ENCODE measurements at regions not wholly inside any gene's neighbourhood (a gene's known extent, or its start where the extent isn't known, plus 50 kb on each side); places are given as distances from the start of the nearest gene placed in this dataset.

- no peak for ATAC-seq
- TF ChIP-seq TOX (CRISPR knock-in tag; IDR thresholded peaks at IDR 0.05; ENCODE audit: borderline replicate concordance) (no peak), ZNF8 (CRISPR knock-in tag; IDR thresholded peaks at IDR 0.05) (no peak)
Measured at GRCh38 chr16:75861311-75862097, 135.2 kb upstream of the CPHXL start.

GRCh38 chr16:75862098-75862386, 135.8 kb upstream of the CPHXL start:
- TF ChIP-seq GLIS3 (CRISPR knock-in tag; IDR thresholded peaks at IDR 0.05): no peak
- no peak for TF ChIP-seq CREB5 (CRISPR knock-in tag; IDR thresholded peaks at IDR 0.05; ENCODE audit: low read depth)
- TF ChIP-seq SNAI2 (CRISPR knock-in tag; IDR thresholded peaks at IDR 0.05): no peak
- no peak for TF ChIP-seq TCF4 (CRISPR knock-in tag; IDR thresholded peaks at IDR 0.05; ENCODE audit: borderline replicate concordance)
- TF ChIP-seq ZFP3 (CRISPR knock-in tag; IDR thresholded peaks at IDR 0.05): no peak
- no peak for TF ChIP-seq RARB (CRISPR knock-in tag; IDR thresholded peaks at IDR 0.05)
- TF ChIP-seq ZC3H10 (CRISPR knock-in tag; IDR thresholded peaks at IDR 0.05): no peak
- TF ChIP-seq CSRNP3 (CRISPR knock-in tag; IDR thresholded peaks at IDR 0.05): no peak
- TF ChIP-seq ZNF8 (CRISPR knock-in tag; IDR thresholded peaks at IDR 0.05): no peak
- TF ChIP-seq PATZ1 (CRISPR knock-in tag; IDR thresholded peaks at IDR 0.05; ENCODE audit: borderline replicate concordance): no peak
- no peak for TF ChIP-seq BACH2 (CRISPR knock-in tag; IDR thresholded peaks at IDR 0.05; ENCODE audit: borderline replicate concordance)
- no peak for TF ChIP-seq POU6F1 (CRISPR knock-in tag; IDR thresholded peaks at IDR 0.05; ENCODE audit: borderline replicate concordance, low read depth)
- TF ChIP-seq ARNTL (CRISPR knock-in tag; IDR thresholded peaks at IDR 0.05; ENCODE audit: borderline replicate concordance, low read depth): no peak
- no peak for TF ChIP-seq ZNF565 (CRISPR knock-in tag; conservative IDR thresholded peaks at IDR 0.05; ENCODE audit: low read depth)
- no peak for TF ChIP-seq CSDC2 (CRISPR knock-in tag; IDR thresholded peaks at IDR 0.05)
- no peak for TF ChIP-seq ZNF70 (CRISPR knock-in tag; IDR thresholded peaks at IDR 0.05)
- TF ChIP-seq ISL1 (CRISPR knock-in tag; IDR thresholded peaks at IDR 0.05): no peak
- no peak for TF ChIP-seq PPARA (CRISPR knock-in tag; IDR thresholded peaks at IDR 0.05; ENCODE audit: borderline replicate concordance)
- ATAC-seq: no peak

GRCh38 chr16:75864243-75864642, 138.0 kb upstream of the CPHXL start:
- TF ChIP-seq PATZ1 (CRISPR knock-in tag; IDR thresholded peaks at IDR 0.05; ENCODE audit: borderline replicate concordance) (no peak), ZFP3 (CRISPR knock-in tag; IDR thresholded peaks at IDR 0.05) (no peak), ZNF8 (CRISPR knock-in tag; IDR thresholded peaks at IDR 0.05) (no peak), PPARA (CRISPR knock-in tag; IDR thresholded peaks at IDR 0.05; ENCODE audit: borderline replicate concordance) (no peak), TCF4 (CRISPR knock-in tag; IDR thresholded peaks at IDR 0.05; ENCODE audit: borderline replicate concordance) (peak; percentile 50; the same call in 1 of the 2 replicates), POU6F1 (CRISPR knock-in tag; IDR thresholded peaks at IDR 0.05; ENCODE audit: borderline replicate concordance, low read depth) (no peak)
- ATAC-seq: no peak
